Right lobe of liver (tissue), 4 donors: ENCODE measurements at regions not wholly inside any gene's neighbourhood (a gene's known extent, or its start where the extent isn't known, plus 50 kb on each side); places are given as distances from the start of the nearest gene placed in this dataset.

Experiments
- CTCF ChIP-seq, 4 donors: fragments of 200-600 bp in 3 of 4; fragments of 450-650 bp in 1 of 4; IDR thresholded peaks; one replicate each; pipeline versions ENCODE4 v1.5.1 to v1.8.0; 2016 to 2022; ENCODE audit warnings: antibody characterized with exemption in 4 of 4, mild to moderate bottlenecking in 2 of 4
- POLR2A ChIP-seq: fragments of 450-650 bp; IDR thresholded peaks from one replicate; pipeline ENCODE4 v1.6.1; 2017; ENCODE audit warnings: antibody characterized with exemption, mild to moderate bottlenecking
- donor health status: DM: no; HTN: no; CAD: no.
- donor health status: DM: no; HTN: no; CAD: no.
- donor health status: DM: no; HTN: yes; CAD: no.

DNA sequence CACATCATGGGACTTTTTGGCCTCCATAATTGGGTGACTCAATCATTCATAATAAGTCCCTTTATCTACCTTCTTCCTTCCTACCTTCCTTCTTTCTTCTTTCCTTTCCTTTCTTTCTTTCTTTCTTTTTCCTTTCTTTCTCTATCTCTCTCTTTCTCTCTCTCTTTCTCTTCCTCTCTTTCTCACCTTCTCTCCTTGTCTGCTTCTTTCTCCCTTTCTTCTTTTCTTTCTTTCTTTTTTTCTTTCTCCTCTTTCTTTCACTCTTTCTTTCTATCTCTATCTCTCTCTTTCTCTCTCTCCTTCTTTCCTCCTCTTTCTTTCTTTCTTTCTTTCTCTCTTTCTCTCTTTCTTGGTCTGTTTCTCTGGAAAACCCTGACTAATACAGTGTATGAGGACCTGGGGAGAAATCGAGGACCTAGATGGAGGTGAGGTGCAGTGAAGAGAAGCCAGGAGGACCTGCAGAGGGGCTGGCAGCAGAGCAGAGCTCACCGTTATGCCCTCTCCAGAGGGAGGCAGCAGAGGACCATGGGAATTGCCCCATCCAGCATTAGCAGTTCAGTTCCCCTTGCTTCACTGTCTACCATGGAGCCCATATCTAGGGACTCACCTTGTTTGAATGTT lies 52.7 kb upstream of the BTRC start:
- peak; percentile 49 to 69 (median 60) for TF ChIP-seq CTCF (IDR thresholded peaks at IDR 0.05)
- TF ChIP-seq POLR2A = no peak
